NCI-H1105 (cell line): ENCODE measurements at regions not wholly inside any gene's neighbourhood (a gene's known extent, or its start where the extent isn't known, plus 50 kb on each side); places are given as distances from the start of the nearest gene placed in this dataset.
A peak's percentile ranks its signal among the peaks of the same experiment; 100 is the strongest.

ENCODE experiments used
- DNase-seq: peaks from one replicate; lab custom pipeline; 2025; lab: John Stamatoyannopoulos, UW

GRCh38 chr4:18858229-18858922 lies 836.8 kb upstream of the LCORL start:
- no peak for DNase-seq

DNA sequence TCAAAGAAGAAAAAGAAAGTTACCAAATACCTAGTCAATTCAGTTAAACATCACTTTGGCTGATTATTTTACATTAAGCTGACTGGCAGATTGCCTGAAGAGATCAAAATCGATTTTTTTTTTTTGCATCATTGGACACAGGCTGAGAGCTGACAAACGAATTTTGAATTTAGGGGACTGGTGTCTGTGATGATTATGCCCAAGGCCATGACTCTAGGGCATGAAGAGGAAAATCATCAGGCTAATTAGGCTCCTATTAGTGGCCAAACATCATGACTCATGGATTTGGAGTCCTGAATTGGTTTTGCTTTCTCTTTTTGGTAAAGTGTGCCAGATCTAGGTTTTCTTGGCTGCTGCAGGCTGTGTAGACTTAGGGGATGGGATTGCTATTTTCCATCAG lies 829.3 kb upstream of the LCORL start:
- peak; percentile 19 for DNase-seq

GRCh38 chr4:18847249-18847890 lies 825.8 kb upstream of the LCORL start:
- DNase-seq = no peak

GRCh38 chr4:18846313-18846712 lies 824.8 kb upstream of the LCORL start:
- no peak for DNase-seq

GRCh38 chr4:18844726-18845125 lies 823.2 kb upstream of the LCORL start:
- DNase-seq = no peak

- no peak for DNase-seq
Measured at GRCh38 chr4:18842431-18842830, 820.9 kb upstream of the LCORL start.

GRCh38 chr4:18840481-18840880 lies 818.9 kb upstream of the LCORL start:
- no peak for DNase-seq

DNA sequence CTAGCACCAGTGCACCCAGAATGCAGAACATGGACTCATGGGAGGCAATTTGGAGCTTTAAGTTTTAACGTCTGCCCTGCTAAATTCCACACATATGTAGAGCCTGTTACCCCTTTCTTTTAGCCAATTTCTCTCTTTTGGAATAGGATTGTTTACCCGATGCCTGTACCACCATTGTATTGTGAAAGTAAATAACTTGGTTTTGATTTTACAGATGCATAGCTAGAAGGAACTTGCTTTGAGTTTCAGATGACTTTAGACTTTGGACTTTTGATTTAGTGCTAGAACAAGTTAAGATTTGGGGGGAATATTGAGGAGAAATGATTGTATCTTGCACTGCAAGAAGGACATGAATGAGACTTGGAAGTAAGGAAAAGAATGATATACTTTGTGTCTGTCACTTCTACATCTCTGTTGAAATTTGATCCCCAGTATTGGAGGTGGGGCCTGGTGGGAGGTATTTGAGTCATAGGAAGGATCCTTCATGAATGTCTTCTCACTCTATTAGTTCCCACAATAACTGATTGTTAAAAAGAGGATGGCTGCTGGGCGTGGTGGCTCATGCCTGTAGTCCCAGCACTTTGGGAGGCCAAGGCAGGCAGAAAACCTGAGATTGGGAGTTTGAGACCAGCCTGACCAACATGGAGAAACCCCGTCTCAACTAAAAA lies 794.8 kb upstream of the LCORL start:
- no peak for DNase-seq

- DNase-seq = no peak
Measured at GRCh38 chr4:18815779-18816173, 794.2 kb upstream of the LCORL start.

GRCh38 chr4:18815081-18815778 lies 793.7 kb upstream of the LCORL start:
- DNase-seq = no peak

DNA sequence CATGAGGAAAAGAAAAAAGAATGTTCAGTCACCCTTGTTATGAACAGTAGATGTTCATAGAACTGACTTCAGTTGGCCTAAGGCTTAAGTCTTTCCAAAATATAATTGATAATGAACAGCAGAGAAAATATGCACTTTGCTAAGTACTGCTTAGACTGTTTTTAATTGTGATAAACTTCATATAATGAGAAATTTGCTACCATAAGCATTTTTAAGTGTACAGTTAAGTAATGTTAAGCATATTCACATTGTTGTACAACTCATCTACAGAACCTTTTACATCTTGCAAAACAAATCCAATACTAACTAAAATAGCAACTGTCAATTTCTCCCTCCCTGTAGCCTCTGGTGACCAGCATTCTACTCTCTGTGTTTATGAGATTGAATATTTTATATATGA lies 792.2 kb upstream of the LCORL start:
- DNase-seq = no peak

DNA sequence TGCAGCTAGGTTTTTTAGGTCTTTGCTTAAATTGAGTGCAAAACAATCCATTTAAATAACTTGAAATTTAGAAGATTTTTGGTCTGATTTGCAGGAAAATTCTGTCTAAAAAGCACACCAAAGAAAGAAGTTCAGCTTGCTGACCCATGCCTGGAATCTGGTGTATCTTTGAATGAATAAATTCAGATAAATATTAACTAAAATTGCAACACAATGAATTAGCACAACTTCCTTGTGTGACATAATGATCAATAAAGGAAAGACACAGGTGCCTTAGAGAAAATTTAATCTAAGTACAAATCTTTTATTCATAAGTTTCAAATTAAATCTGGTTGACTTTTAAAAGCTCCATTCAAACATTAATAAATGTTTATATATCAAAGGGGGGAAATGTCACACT lies 791.5 kb upstream of the LCORL start:
- DNase-seq = no peak

GRCh38 chr4:18803781-18804180 lies 782.2 kb upstream of the LCORL start:
- no peak for DNase-seq

- no peak for DNase-seq
Measured at GRCh38 chr4:18798123-18798522, 776.6 kb upstream of the LCORL start.

DNA sequence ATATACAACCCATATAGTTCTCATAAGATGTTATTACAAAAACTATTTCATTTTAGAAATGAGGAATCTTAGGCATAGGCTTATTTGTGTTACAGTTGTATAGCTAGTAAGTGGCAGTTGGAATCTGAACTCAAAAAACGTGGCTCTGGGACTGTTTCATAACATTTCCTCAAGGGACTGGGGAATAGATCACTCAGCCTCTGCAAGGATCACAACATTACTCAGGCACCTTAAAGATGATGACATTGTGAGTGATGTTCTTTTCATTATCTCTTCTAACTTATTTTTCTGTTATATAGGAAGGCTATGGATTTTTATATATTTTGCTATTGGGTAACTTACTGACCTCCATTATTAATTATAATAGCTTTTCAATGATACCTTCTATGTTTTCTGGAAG lies 774.2 kb upstream of the LCORL start:
- no peak for DNase-seq

GRCh38 chr4:18777190-18777930 lies 755.8 kb upstream of the LCORL start:
- no peak for DNase-seq

DNA sequence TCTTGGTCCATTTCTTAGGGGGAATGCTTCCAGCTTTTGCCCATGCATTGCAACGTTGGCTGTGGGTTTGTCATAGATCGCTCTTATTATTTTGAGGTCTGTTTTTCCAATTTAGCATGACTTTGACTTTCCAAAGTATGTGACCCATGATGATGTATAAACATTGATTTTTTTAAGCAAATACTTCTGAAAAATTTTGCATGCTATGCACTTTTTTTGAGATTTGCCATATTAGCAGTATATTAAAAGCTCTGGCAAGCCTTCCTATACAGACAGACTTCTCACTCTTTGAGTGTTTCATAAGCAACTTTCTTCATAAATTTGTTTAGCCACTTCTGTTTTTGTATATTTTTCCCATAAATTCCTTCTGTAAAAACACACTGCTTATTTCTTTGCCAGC lies 746.4 kb upstream of the LCORL start:
- no peak for DNase-seq

DNA sequence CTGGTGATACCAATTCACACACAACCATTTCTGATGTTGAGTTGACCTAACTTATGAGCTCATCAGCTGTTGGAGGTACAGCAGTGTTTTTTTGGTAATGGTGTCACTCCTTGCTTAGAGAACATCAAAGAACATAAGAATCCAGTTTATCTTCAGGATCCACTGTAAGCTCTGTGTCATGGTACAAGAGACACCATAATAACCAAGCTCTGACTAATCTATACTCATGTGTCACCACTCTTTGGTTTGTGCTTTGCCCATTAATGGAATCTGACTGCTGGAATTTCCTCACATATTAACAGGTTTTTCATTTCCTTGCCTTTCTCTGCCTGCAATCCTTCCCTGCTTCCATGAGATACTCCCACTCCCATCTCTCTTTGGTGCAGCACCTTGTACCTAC lies 735.1 kb upstream of the LCORL start:
- no peak for DNase-seq

DNA sequence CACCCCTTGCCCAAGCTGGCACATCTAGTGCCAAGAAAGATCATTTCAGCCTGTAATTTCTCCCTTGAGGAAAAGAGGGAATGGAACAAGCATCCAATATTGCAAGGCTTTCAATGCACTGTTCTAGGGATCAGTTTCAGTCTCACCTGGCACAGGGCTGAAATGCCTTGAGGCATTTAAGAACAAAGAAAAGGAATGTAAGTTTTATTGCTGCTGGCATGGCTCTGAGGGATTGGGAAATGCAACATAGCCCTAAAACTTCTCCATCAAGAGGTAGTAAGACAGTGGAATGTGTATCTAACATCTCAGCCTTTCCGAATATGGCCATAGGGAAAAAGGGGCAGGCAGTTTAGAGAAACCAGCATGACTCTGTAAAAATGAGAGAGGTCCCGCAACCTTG lies 732.6 kb upstream of the LCORL start:
- no peak for DNase-seq

DNA sequence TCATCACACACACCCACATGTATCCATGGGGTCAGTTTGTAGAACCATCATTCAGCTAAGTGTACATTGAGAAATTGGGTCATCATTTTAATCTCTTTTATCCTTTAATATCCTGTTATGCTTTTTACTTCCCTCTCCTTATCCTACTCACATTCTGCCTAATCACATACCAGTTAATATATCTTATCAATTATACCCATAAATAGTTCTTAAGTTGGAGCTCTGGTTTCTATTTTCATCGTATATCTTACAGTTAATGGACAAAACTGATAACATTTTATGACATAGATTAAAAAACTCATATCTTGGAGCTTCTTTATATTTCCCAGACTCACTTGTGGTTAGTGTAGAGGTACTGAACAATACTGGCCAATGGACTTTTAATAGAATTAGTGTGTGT lies 729.5 kb upstream of the LCORL start:
- DNase-seq = no peak

DNA sequence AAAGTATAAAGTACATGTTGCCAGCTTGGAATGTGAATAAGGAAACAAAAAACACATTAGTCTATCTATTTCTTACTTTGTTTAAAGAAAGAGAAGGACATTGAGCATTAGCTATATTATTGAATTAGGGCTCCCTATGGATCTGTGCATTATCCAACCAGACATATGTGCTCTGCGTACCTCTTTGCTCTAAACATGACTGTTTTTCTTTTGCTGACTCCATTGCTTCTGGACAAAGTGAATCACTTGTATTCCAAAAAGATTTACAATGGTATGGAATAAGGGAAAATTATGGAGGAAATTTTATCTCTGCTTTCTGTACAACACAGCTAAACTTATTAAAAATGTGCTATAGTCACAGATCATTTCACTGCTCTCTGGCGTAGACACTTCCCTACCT lies 727.8 kb upstream of the LCORL start:
- no peak for DNase-seq

- no peak for DNase-seq
Measured at GRCh38 chr4:18736551-18736950, 715.0 kb upstream of the LCORL start.
